WTC11 (cell line): ENCODE measurements at regions not wholly inside any gene's neighbourhood (a gene's known extent, or its start where the extent isn't known, plus 50 kb on each side); places are given as distances from the start of the nearest gene placed in this dataset.

Experiments
- AR ChIP-seq: fragments of 250-450 bp; sonication (Bioruptor Pico); IDR thresholded peaks from 2 replicates; pipeline ENCODE4 v1.9.0; 2021; ENCODE audit warnings: mild to moderate bottlenecking
- CREB1 ChIP-seq: sonication (generic); formaldehyde crosslinking; IDR thresholded peaks from 2 replicates; pipeline ENCODE4 v1.8.0; 2023; ENCODE audit warnings: mild to moderate bottlenecking, missing genetic modification reagents
- ESRRA ChIP-seq: sonication (generic); formaldehyde crosslinking; IDR thresholded peaks from 2 replicates; pipeline ENCODE4 v1.8.1; 2022; ENCODE audit warnings: mild to moderate bottlenecking, missing genetic modification reagents, borderline replicate concordance
- IRF1 ChIP-seq: sonication (generic); formaldehyde crosslinking; IDR thresholded peaks from 2 replicates; pipeline ENCODE4 v1.8.0; 2023; ENCODE audit warnings: missing genetic modification reagents
- TEAD4 ChIP-seq: sonication (generic); formaldehyde crosslinking; IDR thresholded peaks from 2 replicates; pipeline ENCODE4 v1.8.0; 2022; ENCODE audit warnings: mild to moderate bottlenecking, missing genetic modification reagents
- ZBTB43 ChIP-seq: sonication (generic); formaldehyde crosslinking; IDR thresholded peaks from 2 replicates; pipeline ENCODE4 v1.8.1; 2023; ENCODE audit warnings: mild to moderate bottlenecking, missing genetic modification reagents
- ZNF263 ChIP-seq: sonication (generic); formaldehyde crosslinking; IDR thresholded peaks from 2 replicates; pipeline ENCODE4 v1.8.1; 2022; ENCODE audit warnings: low read depth, mild to moderate bottlenecking, moderate library complexity, missing genetic modification reagents
- ZNF281 ChIP-seq: sonication (generic); formaldehyde crosslinking; IDR thresholded peaks from 2 replicates; pipeline ENCODE4 v1.8.0; 2023; ENCODE audit warnings: mild to moderate bottlenecking, missing genetic modification reagents
- TF ChIP-seq, protein P1 (sequence below): fragments of 200-600 bp; IDR thresholded peaks from 2 replicates; pipeline ENCODE4 v1.8.0; 2022; ENCODE audit warnings: antibody characterized with exemption
- TF ChIP-seq, protein P2 (sequence below): sonication (generic); formaldehyde crosslinking; IDR thresholded peaks from 2 replicates; pipeline ENCODE4 v1.8.0; 2022; ENCODE audit warnings: mild to moderate bottlenecking, missing genetic modification reagents
- TF ChIP-seq, protein P3 (sequence below): sonication (generic); formaldehyde crosslinking; IDR thresholded peaks from 2 replicates; pipeline ENCODE4 v1.8.1; 2022; ENCODE audit warnings: low read depth, missing genetic modification reagents, borderline replicate concordance

- TF ChIP-seq, protein P1, sequence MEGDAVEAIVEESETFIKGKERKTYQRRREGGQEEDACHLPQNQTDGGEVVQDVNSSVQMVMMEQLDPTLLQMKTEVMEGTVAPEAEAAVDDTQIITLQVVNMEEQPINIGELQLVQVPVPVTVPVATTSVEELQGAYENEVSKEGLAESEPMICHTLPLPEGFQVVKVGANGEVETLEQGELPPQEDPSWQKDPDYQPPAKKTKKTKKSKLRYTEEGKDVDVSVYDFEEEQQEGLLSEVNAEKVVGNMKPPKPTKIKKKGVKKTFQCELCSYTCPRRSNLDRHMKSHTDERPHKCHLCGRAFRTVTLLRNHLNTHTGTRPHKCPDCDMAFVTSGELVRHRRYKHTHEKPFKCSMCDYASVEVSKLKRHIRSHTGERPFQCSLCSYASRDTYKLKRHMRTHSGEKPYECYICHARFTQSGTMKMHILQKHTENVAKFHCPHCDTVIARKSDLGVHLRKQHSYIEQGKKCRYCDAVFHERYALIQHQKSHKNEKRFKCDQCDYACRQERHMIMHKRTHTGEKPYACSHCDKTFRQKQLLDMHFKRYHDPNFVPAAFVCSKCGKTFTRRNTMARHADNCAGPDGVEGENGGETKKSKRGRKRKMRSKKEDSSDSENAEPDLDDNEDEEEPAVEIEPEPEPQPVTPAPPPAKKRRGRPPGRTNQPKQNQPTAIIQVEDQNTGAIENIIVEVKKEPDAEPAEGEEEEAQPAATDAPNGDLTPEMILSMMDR = no peak
- TF ChIP-seq AR (CRISPR knock-in tag) = no peak
- no peak for TF ChIP-seq ZNF281 (CRISPR knock-in tag)
- TF ChIP-seq, protein P2, sequence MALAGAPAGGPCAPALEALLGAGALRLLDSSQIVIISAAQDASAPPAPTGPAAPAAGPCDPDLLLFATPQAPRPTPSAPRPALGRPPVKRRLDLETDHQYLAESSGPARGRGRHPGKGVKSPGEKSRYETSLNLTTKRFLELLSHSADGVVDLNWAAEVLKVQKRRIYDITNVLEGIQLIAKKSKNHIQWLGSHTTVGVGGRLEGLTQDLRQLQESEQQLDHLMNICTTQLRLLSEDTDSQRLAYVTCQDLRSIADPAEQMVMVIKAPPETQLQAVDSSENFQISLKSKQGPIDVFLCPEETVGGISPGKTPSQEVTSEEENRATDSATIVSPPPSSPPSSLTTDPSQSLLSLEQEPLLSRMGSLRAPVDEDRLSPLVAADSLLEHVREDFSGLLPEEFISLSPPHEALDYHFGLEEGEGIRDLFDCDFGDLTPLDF (CRISPR knock-in tag) = no peak
- no peak for TF ChIP-seq ZNF263 (CRISPR knock-in tag)
- TF ChIP-seq IRF1 (CRISPR knock-in tag) = no peak
- TF ChIP-seq ZBTB43 (CRISPR knock-in tag) = no peak
- TF ChIP-seq, protein P3, sequence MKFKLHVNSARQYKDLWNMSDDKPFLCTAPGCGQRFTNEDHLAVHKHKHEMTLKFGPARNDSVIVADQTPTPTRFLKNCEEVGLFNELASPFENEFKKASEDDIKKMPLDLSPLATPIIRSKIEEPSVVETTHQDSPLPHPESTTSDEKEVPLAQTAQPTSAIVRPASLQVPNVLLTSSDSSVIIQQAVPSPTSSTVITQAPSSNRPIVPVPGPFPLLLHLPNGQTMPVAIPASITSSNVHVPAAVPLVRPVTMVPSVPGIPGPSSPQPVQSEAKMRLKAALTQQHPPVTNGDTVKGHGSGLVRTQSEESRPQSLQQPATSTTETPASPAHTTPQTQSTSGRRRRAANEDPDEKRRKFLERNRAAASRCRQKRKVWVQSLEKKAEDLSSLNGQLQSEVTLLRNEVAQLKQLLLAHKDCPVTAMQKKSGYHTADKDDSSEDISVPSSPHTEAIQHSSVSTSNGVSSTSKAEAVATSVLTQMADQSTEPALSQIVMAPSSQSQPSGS (CRISPR knock-in tag) = no peak
- TF ChIP-seq ESRRA (CRISPR knock-in tag) = no peak
- TF ChIP-seq TEAD4 (CRISPR knock-in tag) = no peak
- TF ChIP-seq CREB1 = no peak
Measured at GRCh38 chr10:33801705-33802104, 467.2 kb upstream of the NRP1 start.
